AG04449 (cell line): ENCODE measurements at regions not wholly inside any gene's neighbourhood (a gene's known extent, or its start where the extent isn't known, plus 50 kb on each side); places are given as distances from the start of the nearest gene placed in this dataset.

Experiments
- CTCF ChIA-PET: fragments of 350-600 bp; formaldehyde crosslinking; extraction: SDS; loops from one replicate; lab custom pipeline; 2021; ENCODE audit warnings: antibody characterized with exemption; lab: Yijun Ruan, JAX
- POLR2A ChIA-PET: fragments of 400-600, 350-600 bp; formaldehyde crosslinking; extraction: SDS; loops from one replicate; lab custom pipeline; 2020; ENCODE audit warnings: antibody characterized with exemption, inconsistent platforms; lab: Yijun Ruan, JAX
- DNase-seq: peaks from one replicate; pipeline ENCODE4 v3.0.0-alpha.2; 2010; ENCODE audit warnings: low read depth, low spot score
- H3K4me3 ChIP-seq: 2 replicates; pipeline ENCODE4 v1.5.1; 2011; ENCODE audit warnings: low read depth, mild to moderate bottlenecking, control low read depth, low read length
- TF ChIP-seq, protein P1 (sequence below): IDR thresholded peaks from one replicate; pipeline ENCODE4 v1.5.1; 2011; ENCODE audit warnings: mild to moderate bottlenecking, moderate library complexity, low read length, control low read depth, inconsistent platforms; ENCODE audit not compliant: insufficient read depth; ENCODE audit errors: missing control alignments

- no peak overlapping the region for H3K4me3 ChIP-seq
- no peak for DNase-seq
- CTCF ChIA-PET = no interaction called here
- POLR2A ChIA-PET = no interaction called here
- TF ChIP-seq, protein P1, sequence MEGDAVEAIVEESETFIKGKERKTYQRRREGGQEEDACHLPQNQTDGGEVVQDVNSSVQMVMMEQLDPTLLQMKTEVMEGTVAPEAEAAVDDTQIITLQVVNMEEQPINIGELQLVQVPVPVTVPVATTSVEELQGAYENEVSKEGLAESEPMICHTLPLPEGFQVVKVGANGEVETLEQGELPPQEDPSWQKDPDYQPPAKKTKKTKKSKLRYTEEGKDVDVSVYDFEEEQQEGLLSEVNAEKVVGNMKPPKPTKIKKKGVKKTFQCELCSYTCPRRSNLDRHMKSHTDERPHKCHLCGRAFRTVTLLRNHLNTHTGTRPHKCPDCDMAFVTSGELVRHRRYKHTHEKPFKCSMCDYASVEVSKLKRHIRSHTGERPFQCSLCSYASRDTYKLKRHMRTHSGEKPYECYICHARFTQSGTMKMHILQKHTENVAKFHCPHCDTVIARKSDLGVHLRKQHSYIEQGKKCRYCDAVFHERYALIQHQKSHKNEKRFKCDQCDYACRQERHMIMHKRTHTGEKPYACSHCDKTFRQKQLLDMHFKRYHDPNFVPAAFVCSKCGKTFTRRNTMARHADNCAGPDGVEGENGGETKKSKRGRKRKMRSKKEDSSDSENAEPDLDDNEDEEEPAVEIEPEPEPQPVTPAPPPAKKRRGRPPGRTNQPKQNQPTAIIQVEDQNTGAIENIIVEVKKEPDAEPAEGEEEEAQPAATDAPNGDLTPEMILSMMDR = no peak
Measured at GRCh38 chr22:48683640-48684039, 1144.0 kb downstream of the BRD1 start.

DNA sequence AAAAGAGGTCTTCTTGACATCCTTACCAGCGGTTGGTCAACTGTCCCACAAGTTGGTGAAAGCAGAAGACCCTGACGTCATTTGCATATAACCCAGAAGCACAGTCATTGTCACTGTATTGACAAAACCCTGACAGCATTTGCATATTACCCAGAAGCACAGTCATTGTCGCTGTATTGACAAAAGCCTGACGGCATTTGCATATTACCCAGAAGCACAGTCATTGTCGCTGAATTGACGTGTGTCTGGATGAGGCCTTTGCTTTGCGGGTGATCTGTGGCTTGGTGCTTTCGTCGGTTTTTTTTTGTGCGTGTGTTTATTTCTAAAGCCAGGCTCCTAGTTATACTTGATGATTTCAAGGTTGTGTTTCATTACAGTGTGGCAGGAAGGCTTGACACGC, 1145.2 kb downstream of the BRD1 start:
- POLR2A ChIA-PET = no interaction called here
- H3K4me3 ChIP-seq = no peak overlapping the region
- CTCF ChIA-PET = no interaction called here
- no peak for DNase-seq
- TF ChIP-seq, protein P1 = no peak

- POLR2A ChIA-PET = no interaction called here
- H3K4me3 ChIP-seq = no peak overlapping the region
- CTCF ChIA-PET = no interaction called here
- TF ChIP-seq, protein P1 = no peak
- DNase-seq = no peak
Measured at GRCh38 chr22:48680601-48681000, 1147.1 kb downstream of the BRD1 start.

DNA sequence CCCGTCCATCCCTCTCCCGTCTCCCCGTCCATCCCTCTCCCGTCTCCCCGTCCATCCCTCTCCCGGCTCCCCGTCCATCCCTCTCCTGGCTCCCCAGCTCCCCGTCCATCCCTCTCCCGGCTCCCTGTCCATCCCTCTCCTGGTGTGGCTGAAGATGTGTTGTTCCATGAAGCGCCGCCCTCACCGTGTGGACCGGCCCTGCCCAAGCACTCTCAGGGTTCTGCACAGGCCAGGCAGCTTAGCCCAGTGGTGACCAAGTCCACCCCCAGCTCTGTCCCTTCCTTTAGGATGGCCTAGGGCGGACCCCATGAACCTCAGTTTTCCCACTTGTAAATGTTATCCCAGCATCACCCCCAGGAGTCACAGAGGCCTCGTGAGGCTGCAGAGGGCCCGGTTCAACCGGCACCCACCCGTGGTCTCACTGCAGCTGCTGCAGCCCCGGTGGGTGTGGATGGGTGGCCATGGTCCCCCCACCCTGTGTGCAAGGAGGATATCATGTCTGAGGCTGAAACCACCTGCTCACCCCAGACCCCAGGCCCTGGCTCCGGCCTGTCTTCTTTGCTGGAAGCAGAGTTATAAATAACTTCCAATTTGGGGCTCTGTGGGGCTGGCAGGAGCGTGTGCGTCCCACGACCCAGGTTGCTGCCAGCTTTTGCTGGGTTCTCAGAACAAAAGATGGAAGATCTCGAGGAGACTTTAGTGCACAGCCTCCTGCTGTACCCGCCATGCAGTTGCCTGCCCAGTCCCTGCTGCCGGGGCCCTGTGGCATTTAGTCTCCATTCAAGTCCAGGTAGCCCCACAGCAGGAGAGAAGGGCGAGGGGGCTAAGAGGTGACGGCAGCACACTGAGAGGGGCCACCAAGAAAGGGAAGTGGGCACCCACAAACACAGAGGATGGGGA, 1147.8 kb downstream of the BRD1 start:
- POLR2A ChIA-PET = no interaction called here
- DNase-seq = no peak
- H3K4me3 ChIP-seq = no peak overlapping the region
- CTCF ChIA-PET = no interaction called here
- TF ChIP-seq, protein P1 = no peak

DNA sequence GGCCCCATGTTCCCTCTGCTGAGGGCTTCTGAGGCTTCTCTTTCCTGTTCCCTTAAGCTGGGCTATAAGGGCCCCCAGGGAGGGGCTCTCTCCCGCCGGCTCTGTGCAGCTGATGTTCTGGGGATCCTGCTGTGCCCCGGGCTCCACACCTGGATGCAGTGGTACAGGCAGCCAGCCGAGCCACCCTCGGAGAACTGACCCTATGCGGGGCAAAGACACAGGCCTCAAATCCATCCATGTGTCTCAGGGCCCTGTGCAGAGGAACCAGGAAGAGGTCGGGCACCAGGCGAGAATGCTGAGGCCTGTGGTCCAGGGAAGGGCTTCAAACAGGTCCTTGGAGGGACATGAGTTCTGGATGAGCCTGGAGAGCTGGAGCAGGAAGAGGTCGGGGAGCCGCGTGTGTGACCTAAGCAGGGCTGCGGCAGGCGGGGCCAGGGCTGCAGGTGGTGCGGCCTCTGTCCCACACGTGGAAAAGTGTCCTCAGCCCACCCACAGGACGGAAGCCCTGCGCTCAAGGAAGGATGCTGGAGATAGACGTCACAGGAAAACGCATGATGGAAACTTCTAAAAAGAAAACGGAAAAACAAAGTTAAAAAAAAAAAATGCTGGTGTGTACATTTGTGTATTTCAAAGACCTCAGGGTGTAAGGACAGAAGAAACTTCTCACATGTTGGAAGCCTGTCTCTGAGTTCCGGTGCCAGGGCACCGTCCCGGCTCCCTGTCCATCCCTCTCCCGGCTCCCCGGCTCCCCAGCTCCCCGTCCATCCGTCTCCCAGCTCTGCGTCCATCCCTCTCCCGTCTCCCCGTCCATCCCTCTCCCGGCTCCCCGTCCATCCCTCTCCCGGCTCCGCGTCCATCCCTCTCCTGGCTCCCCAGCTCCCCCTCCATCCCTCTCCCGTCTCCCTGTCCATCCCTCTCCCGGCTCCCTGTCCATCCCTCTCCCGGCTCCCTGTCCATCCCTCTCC, 1149.2 kb downstream of the BRD1 start:
- TF ChIP-seq, protein P1 = no peak
- no peak for DNase-seq
- CTCF ChIA-PET = interaction anchor here (0.6 kb wide), 1 partner anchor 13 kb away, joined by 3 read pairs; no protein-coding TSS in a partner anchor
- POLR2A ChIA-PET = no interaction called here
- no peak overlapping the region for H3K4me3 ChIP-seq

DNA sequence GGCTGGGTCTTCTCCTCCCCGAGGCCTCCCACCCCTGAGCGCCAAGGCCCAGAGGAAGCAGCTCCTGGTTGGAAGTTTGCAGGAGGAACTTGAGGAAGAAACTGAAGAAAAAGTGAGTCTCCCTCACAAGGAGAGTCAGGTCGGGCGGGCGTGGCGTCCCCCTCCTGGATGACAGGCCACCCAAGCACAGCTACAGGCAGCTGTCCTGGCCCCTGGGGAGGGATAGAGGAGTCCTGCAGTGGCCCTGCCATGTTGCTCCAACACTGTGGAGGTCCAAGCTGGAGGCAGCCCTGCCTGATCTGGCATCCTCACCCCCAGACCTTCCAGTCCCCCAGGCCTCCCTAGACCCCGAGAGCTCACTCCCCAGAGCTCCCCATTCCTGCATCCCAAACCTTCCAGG, 1150.1 kb downstream of the BRD1 start:
- no peak for DNase-seq
- H3K4me3 ChIP-seq = no peak overlapping the region
- POLR2A ChIA-PET = no interaction called here
- CTCF ChIA-PET = no interaction called here
- TF ChIP-seq, protein P1 = no peak
